Activated CD4-positive, alpha-beta T cell treated with anti-CD3 and anti-CD28 coated beads for 24 hours (primary cell): ENCODE measurements at regions not wholly inside any gene's neighbourhood (a gene's known extent, or its start where the extent isn't known, plus 50 kb on each side); places are given as distances from the start of the nearest gene placed in this dataset.

Experiments used
- DNase-seq, 2 donors: peaks; one replicate each; pipeline ENCODE4 v3.0.0-alpha.2; 2020; ENCODE audit warnings: low read depth in 2 of 2

DNA sequence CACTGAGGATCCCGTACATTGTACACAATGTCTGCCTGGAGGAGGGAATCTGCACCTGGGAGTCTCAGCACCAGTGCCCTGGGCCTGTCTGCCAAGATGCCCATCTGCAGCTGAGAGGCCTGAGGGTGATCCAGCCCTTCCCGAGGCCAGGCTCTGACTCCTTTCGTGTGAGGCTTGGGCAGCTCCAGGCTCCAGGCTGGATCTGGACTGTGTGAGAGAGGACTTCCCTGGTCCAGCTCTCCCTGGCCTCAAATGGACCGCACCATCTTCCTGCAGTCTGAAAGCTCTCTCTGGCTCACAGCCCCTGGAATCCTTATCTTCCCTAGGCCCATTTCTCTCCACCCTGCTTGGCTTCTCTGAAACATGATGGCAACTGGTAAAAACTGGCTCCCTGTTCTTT lies 324.6 kb downstream of the DYSF start:
- DNase-seq: no peak

- DNase-seq: no peak
Observed at GRCh38 chr2:71776227-71776626, 322.9 kb downstream of the DYSF start.

- DNase-seq: no peak
Observed at GRCh38 chr2:71773218-71773617, 319.9 kb downstream of the DYSF start.

DNA sequence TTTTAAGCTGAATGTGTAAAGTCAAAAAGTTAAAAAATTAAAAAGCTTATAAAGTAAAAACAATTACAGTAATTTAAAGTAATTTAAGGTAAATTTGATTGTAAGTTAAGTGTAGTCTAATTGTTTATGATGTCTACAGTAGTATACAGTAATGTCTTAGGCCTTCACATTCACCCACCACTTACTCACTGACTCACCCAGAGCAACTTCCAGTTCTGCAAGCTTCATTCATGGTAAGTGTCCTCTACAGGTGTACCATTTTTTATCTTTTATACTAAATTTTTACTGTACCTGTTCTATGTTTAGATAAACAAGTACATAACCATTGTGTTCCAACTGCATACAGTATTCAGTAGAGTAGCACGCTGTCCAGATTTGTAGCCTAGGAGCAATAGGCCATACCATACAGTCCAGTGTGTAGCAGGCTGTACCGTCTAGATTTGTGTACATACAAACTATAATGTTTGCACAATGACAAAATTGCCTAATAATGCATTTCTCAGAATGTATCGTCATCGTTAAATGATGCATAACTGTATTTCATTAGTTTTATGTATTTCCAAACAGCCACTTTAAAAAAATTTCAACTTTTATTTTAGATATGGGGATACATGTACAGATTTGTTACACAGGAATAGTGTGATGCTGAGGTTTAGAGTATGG lies 319.3 kb downstream of the DYSF start:
- no peak for DNase-seq

DNA sequence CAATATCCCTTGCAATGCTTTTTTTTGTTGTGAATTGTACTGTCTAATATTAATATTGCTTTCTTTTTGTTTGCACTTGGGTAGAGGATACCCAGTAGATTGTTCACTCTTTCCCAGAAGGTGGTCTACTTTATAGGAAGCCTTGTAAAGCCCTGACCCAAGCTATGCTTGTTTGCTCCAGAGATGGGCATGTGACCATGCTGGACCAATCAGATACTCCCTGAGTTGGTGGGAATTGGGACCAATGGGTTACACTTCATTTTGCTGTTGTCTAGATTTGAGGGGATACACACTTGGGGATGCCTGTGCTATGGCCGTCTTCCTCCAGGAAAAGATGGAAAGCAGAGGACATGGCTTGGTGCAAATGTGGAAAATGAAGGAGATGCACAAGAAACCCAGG lies 314.3 kb downstream of the DYSF start:
- no peak for DNase-seq

DNA sequence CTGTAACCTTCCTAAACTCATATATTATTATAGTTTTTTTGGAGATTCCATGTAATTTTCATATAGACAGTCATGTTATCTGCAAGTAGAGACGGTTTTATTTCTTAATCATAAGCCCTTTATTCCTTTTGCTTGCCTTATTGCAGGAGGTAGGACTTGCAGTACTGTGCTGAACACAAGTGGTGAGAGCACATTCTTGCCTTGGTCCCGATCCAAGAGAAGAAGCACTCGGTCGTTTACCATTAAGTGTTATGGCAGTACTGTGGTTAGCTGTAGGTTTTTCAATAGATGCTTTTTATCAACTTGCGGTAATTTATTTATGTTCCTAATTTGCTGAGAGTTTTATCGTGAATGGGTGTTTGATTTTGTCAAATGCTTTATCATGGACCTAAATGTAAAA lies 305.7 kb downstream of the DYSF start:
- no peak for DNase-seq

- DNase-seq: no peak
Observed at GRCh38 chr2:71757351-71757750, 304.0 kb downstream of the DYSF start.

GRCh38 chr2:71756280-71756906 lies 303.0 kb downstream of the DYSF start:
- no peak for DNase-seq

DNA sequence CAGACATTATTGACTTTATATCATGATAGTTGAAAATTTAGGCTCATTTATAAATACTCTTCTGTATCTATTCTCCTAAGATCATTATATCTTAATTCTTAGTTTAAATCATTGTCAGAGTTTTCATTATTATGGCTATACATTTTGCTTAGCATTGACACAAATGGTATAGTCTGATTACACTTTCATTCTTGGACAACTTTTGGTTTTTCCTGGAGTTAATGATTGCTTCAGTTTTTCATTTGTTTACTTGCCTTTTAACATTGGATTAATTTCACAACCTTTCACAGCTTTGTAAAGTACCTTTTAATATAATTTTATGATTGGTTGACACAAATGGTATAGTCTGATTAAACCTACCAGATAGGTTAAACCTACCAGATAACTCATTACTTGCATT lies 298.2 kb downstream of the DYSF start:
- DNase-seq: no peak

DNA sequence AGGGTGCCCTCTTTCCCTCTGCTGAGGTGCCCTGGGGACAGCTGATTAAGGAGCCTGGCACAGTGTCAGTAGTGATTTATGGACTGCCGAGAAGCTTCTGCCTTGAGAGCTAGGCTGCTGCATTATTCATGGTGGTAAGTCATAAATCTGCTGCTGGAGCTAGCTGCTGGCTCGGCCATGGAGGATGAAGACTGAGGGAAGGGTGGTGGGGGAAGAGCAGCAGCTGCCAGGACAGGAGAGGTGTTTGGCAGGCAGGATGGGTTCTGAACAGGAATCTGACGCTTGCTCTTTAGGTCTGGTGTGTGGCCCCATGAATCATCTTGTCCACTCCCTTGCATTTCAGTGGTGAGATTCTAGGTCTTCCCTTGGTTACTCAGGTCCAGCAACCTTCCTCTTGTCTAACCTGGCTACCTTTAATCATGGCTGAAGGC lies 296.3 kb downstream of the DYSF start:
- no peak for DNase-seq

DNA sequence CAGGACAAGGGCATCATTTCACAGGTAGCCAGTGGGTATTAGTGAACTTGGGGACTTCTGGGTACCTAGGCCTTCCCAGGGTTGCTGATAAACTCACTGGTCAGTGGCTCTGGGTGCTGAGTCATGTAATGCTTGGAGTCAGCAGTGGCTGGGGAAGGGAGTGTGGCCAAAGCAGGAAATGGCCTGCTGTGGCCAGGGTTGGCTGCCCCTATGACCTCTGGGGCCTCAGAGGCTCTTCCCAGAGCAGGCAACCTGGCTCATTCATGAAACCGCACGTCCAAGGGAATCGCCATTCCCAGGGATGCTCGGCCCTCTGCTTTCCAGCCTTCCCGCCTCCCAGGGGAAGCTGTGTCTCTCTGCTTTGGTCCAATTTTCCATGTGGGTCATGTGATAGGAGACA lies 294.9 kb downstream of the DYSF start:
- no peak for DNase-seq

- no peak for DNase-seq
Observed at GRCh38 chr2:71747559-71747958, 294.2 kb downstream of the DYSF start.

GRCh38 chr2:71746946-71747501 lies 293.7 kb downstream of the DYSF start:
- no peak for DNase-seq

DNA sequence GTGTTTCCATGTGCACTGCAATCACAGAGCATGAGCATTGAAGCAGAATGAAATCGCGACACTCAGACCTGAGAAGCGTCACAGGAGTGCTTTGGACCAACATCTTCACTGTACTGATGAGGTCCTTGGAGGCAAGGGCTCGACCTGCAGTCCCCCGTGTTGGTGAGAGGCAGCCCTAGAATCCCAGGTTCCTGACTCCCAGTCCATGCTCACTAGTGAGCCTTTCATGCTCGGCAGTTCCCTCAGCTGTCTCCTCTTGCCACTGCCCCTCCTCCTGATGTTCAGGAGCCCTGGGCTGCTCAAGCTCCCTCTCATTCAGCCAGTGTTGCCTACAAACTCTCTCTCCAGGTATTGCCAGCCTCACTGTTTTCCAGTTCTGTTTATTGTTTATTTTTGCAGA lies 291.4 kb downstream of the DYSF start:
- no peak for DNase-seq

GRCh38 chr2:71743995-71744675 lies 290.8 kb downstream of the DYSF start:
- no peak for DNase-seq

GRCh38 chr2:71742953-71743601 lies 289.7 kb downstream of the DYSF start:
- no peak for DNase-seq

DNA sequence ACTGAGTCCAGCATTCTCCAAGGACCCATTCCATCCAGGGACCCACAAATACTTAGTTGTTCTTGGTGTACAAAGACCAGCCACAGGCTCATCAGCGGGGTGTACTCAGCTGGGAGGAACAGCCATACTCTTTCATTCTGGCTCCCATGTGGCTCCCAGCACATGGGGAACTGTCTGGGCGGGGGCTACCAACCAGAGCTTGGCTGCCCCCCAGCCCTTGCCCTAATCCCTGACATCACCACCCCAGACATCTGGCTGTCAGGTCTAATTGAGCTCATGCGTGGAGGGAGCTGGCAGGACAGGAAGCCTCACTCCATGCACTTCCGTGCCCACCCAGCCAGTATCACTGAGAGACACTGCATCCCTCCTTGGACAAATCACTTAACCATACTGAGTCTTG lies 283.6 kb downstream of the DYSF start:
- DNase-seq: no peak

GRCh38 chr2:71736091-71736861 lies 282.9 kb downstream of the DYSF start:
- no peak for DNase-seq
